22Rv1 (cell line): ENCODE measurements at regions not wholly inside any gene's neighbourhood (a gene's known extent, or its start where the extent isn't known, plus 50 kb on each side); places are given as distances from the start of the nearest gene placed in this dataset.

Source experiments
- H3K27ac ChIP-seq: fragments of 450-650 bp; 2 replicates; pipeline ENCODE4 v1.5.1; 2017
- CTCF ChIP-seq: fragments of 450-650 bp; IDR thresholded peaks from 2 replicates; pipeline ENCODE4 v1.5.1; 2017; ENCODE audit warnings: mild to moderate bottlenecking
- ZFX ChIP-seq: fragments of 450-650 bp; IDR thresholded peaks from 2 replicates; pipeline ENCODE4 v1.6.1; 2017; ENCODE audit warnings: antibody characterized with exemption, borderline replicate concordance

GRCh38 chr4:44931720-44932119 lies 205.4 kb upstream of the GNPDA2 start:
- TF ChIP-seq CTCF: no peak
- TF ChIP-seq ZFX: no peak
- H3K27ac ChIP-seq: no peak overlapping the region

GRCh38 chr4:44928785-44929184 lies 202.4 kb upstream of the GNPDA2 start:
- TF ChIP-seq ZFX: no peak
- no peak for TF ChIP-seq CTCF
- H3K27ac ChIP-seq: no peak overlapping the region

GRCh38 chr4:44927399-44928380 lies 201.3 kb upstream of the GNPDA2 start:
- TF ChIP-seq ZFX (no peak), CTCF (peak; percentile 87)
- no peak overlapping the region for H3K27ac ChIP-seq

- H3K27ac ChIP-seq: no peak overlapping the region
- TF ChIP-seq CTCF (no peak), ZFX (no peak)
Measured at GRCh38 chr4:44916411-44916810, 190.1 kb upstream of the GNPDA2 start.

- no peak for TF ChIP-seq ZFX
- TF ChIP-seq CTCF: no peak
- H3K27ac ChIP-seq: no peak overlapping the region
Measured at GRCh38 chr4:44914748-44915147, 188.4 kb upstream of the GNPDA2 start.

GRCh38 chr4:44914223-44914622 lies 187.9 kb upstream of the GNPDA2 start:
- no peak for TF ChIP-seq CTCF
- no peak overlapping the region for H3K27ac ChIP-seq

GRCh38 chr4:44912980-44913379 lies 186.6 kb upstream of the GNPDA2 start:
- no peak overlapping the region for H3K27ac ChIP-seq
- TF ChIP-seq ZFX (no peak), CTCF (no peak)
